GM12878 (cell line): ENCODE measurements at regions not wholly inside any gene's neighbourhood (a gene's known extent, or its start where the extent isn't known, plus 50 kb on each side); places are given as distances from the start of the nearest gene placed in this dataset.

Experiments
- ATAC-seq: fragments of 200-7000 bp; cut with Tn5 transposase; 3 replicates; pipeline ENCODE4 v1.9.1; 2020; ENCODE audit warnings: mild to moderate bottlenecking, moderate library complexity
- BruUV-seq: library from RNA; stranded (reverse); fragments of 400-500 nt; replicated peaks from 2 replicates; lab custom pipeline; 2021; lab: Mats Ljungman, UMichigan
- CTCF ChIA-PET: fragments of 300-600 bp; sonication (Branson Sonifier 250); formaldehyde crosslinking; extraction: SDS; loops from one replicate; lab custom pipeline; 2021; ENCODE audit warnings: inconsistent platforms; lab: Yijun Ruan, JAX
- POLR2A ChIA-PET: fragments of 350-600 bp; formaldehyde crosslinking; extraction: SDS; loops from one replicate; lab custom pipeline; 2021; ENCODE audit warnings: inconsistent platforms; lab: Charles Lee
- RAD21 ChIA-PET: fragments of 300-600 bp; sonication (Branson Sonifier 250); formaldehyde crosslinking; loops from one replicate; lab custom pipeline; 2023; ENCODE audit warnings: antibody characterized with exemption; ENCODE audit not compliant: unreplicated experiment; lab: Charles Lee
- SMC1A ChIA-PET: fragments of 300-600 bp; sonication (Branson Sonifier 250); formaldehyde crosslinking; loops from one replicate; lab custom pipeline; 2023; ENCODE audit not compliant: unreplicated experiment, uncharacterized antibody; lab: Charles Lee
- DNase-seq: peaks from one replicate; pipeline ENCODE4 v3.0.0-alpha.2; 2011; ENCODE audit warnings: low read depth, low spot score
- FAIRE-seq: peaks from 3 replicates; lab custom pipeline; 2011; peaks lifted over from hg19 to GRCh38; lab: Jason Lieb, UNC
- H2AFZ ChIP-seq: 2 replicates; pipeline ENCODE4 v1.6.0; 2011; ENCODE audit warnings: low read depth, low read length, control low read depth; ENCODE audit not compliant: control insufficient read depth
- H3K27ac ChIP-seq: 2 replicates; pipeline ENCODE4 v1.5.1; 2011; ENCODE audit warnings: control low read depth; ENCODE audit not compliant: control insufficient read depth, insufficient read depth
- H3K27me3 ChIP-seq, 2 experiments: replicated peaks in 1 of 2; 2 replicates each; pipeline versions ENCODE4 v1.6.0 to v1.6.1; 2011; ENCODE audit warnings: low read length in 1 of 2; ENCODE audit not compliant: control insufficient read depth in 2 of 2, insufficient read depth in 2 of 2
- H3K36me3 ChIP-seq, 2 experiments: 2 replicates each; pipeline ENCODE4 v1.5.1; 2011; ENCODE audit warnings: low read length in 1 of 2; ENCODE audit not compliant: control insufficient read depth in 2 of 2, insufficient read depth in 2 of 2
- H3K4me1 ChIP-seq: 2 replicates; pipeline ENCODE4 v1.6.1; 2011; ENCODE audit warnings: mild to moderate bottlenecking, low read length, moderate library complexity, mixed read lengths; ENCODE audit not compliant: control insufficient read depth, insufficient read depth
- H3K4me2 ChIP-seq: 2 replicates; pipeline ENCODE4 v1.6.0; 2011; ENCODE audit warnings: control low read depth; ENCODE audit not compliant: control insufficient read depth, insufficient read depth
- H3K4me3 ChIP-seq: fragments of 200-600 bp; sonication (generic); 2 replicates; pipeline ENCODE4 v1.5.1; 2016
- H3K79me2 ChIP-seq: 2 replicates; pipeline ENCODE4 v1.6.0; 2011; ENCODE audit warnings: low read length; ENCODE audit not compliant: control insufficient read depth, insufficient read depth
- H3K9ac ChIP-seq: 2 replicates; pipeline ENCODE4 v1.8.0; 2011; ENCODE audit warnings: low read length, control low read depth, mixed read lengths; ENCODE audit not compliant: control insufficient read depth, insufficient read depth
- H3K9me3 ChIP-seq: replicated peaks from 3 replicates; pipeline ENCODE4 v1.5.1; 2011; ENCODE audit warnings: mild to moderate bottlenecking, low read length; ENCODE audit not compliant: control insufficient read depth, insufficient read depth
- H4K20me1 ChIP-seq: 2 replicates; pipeline ENCODE4 v1.6.0; 2011; ENCODE audit not compliant: control insufficient read depth, insufficient read depth
- ESRRA ChIP-seq: IDR thresholded peaks from 2 replicates; pipeline ENCODE4 v1.6.1; 2012; ENCODE audit warnings: mild to moderate bottlenecking, low read length, improper control_type of control experiment
- FOS ChIP-seq: IDR thresholded peaks from 3 replicates; pipeline ENCODE4 v1.6.1; 2011; ENCODE audit warnings: borderline replicate concordance; ENCODE audit not compliant: insufficient read length; ENCODE audit errors: extremely low read depth
- FOXM1 ChIP-seq: IDR thresholded peaks from 2 replicates; pipeline ENCODE4 v1.6.1; 2012; ENCODE audit warnings: low read depth, mild to moderate bottlenecking, inconsistent platforms, low read length, moderate library complexity
- IKZF2 ChIP-seq, 2 experiments: fragments of 450-650 bp; IDR thresholded peaks; 2 replicates each; pipeline ENCODE4 v1.6.1; 2017; ENCODE audit warnings: mild to moderate bottlenecking in 2 of 2, moderate library complexity in 2 of 2
- IRF4 ChIP-seq: IDR thresholded peaks from 2 replicates; pipeline ENCODE4 v1.6.1; 2011; ENCODE audit warnings: low read depth, low read length
- MTA2 ChIP-seq: fragments of 450-650 bp; IDR thresholded peaks from 2 replicates; pipeline ENCODE4 v1.6.1; 2016; ENCODE audit warnings: low read depth, mild to moderate bottlenecking, moderate library complexity
- NFYB ChIP-seq: IDR thresholded peaks from 2 replicates; pipeline ENCODE4 v1.6.1; 2011; ENCODE audit warnings: low read depth, mild to moderate bottlenecking, low read length, improper control_type of control experiment, moderate library complexity; ENCODE audit not compliant: insufficient read depth
- NR2C1 ChIP-seq: fragments of 450-650 bp; IDR thresholded peaks from 2 replicates; pipeline ENCODE4 v1.6.1; 2017; ENCODE audit warnings: antibody characterized with exemption, mild to moderate bottlenecking, moderate library complexity
- RAD51 ChIP-seq: fragments of 450-650 bp; IDR thresholded peaks from 2 replicates; pipeline ENCODE4 v1.6.1; 2016; ENCODE audit warnings: moderate library complexity, mild to moderate bottlenecking, inconsistent platforms
- SUZ12 ChIP-seq: fragments of 200-600 bp; sonication (generic); IDR thresholded peaks from one replicate; pipeline ENCODE4 v1.6.1; 2018; ENCODE audit warnings: antibody characterized with exemption, mild to moderate bottlenecking; ENCODE audit not compliant: unreplicated experiment
- TARDBP ChIP-seq: IDR thresholded peaks from 2 replicates; pipeline ENCODE4 v1.6.1; 2016; ENCODE audit warnings: borderline replicate concordance
- YBX1 ChIP-seq: fragments of 450-650 bp; IDR thresholded peaks from 2 replicates; pipeline ENCODE4 v1.6.1; 2016; ENCODE audit warnings: antibody characterized with exemption
- YY1 ChIP-seq: IDR thresholded peaks from 2 replicates; pipeline ENCODE4 v1.6.1; 2011; ENCODE audit warnings: low read depth, mild to moderate bottlenecking, low read length
- WGBS: methylation state at CpG from one replicate; pipeline ENCODE4 v1.1.6; 2016; ENCODE audit warnings: low lambda C conversion rate; ENCODE audit not compliant: insufficient replicate concordance, insufficient coverage; ENCODE audit errors: missing lambda C conversion rate; 5-methylcytosine and 5-hydroxymethylcytosine counted together
- in situ Hi-C: fragments of 300-500 bp; cut with MboI; formaldehyde crosslinking; loops from 9 replicates; pipeline ENCODE4 v1.14.3; 2018; ENCODE audit warnings: mixed read lengths
- intact Hi-C: fragments of 100-400 bp; cut with micrococcal nuclease; formaldehyde crosslinking; loops from one replicate; pipeline ENCODE4 v1.14.2; 2022; ENCODE audit not compliant: unreplicated experiment
- TF ChIP-seq, protein P1 (sequence below): fragments of 450-650 bp; IDR thresholded peaks from 2 replicates; pipeline ENCODE4 v1.6.1; 2017; ENCODE audit warnings: low read depth, mild to moderate bottlenecking, moderate library complexity
- TF ChIP-seq, protein P2 (sequence below): IDR thresholded peaks from 2 replicates; pipeline ENCODE4 v1.6.1; 2012; ENCODE audit warnings: low read depth, low read length, improper control_type of control experiment
- TF ChIP-seq, protein P3 (sequence below): fragments of 450-650 bp; formaldehyde crosslinking; IDR thresholded peaks from 2 replicates; pipeline ENCODE4 v1.4.0; 2020; ENCODE audit warnings: mild to moderate bottlenecking, moderate library complexity

DNA sequence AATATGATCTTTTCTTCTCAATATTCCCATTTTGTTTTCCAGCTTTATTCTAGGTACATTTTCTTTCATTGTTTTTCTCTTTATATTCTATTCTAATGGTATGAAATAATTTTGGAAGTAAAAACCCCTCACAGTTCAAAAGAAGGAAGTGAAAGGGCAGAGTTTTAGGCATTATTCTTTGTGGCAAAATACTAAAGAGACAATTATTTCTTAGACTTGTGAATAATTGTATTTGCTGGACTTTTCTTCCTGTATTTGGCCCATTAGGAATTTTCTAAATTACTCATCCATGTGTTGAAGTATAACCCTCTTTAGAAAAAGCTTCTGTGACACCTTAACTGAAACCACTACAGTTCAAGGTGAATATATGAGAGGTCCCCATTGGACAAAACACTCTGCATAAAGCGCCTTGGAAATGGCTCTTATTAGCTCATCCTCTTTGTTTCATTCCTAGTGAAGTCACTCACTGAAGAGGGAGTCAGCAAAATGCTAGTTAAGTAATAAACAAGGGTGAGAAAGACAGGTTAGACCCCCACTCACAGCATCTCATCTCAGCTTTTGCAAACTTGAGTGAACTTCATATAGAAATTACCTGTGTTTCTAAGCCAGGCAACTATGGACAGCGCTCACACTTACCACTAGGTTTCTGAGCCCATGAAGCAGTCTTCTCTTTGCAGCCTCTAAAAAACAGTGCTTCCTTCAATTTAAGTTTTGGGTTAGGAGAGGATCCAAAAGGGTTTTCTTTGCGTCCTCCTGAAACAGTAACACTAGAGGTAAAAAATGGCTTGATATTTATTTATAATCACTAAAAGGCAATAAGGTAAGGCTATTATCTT lies 327.5 kb downstream of the ARPP21 start:
- no peak for DNase-seq
- intact Hi-C loops (loop anchor here (1.0 to 10.0 kb wide), 3 partner anchors 574 to 898 kb away; no protein-coding TSS in a partner anchor), in situ Hi-C loops (loop anchor here (5.0 kb wide), 1 partner anchor 730 kb away; no protein-coding TSS in a partner anchor)
- SMC1A ChIA-PET: interaction anchor here (1.0 to 3.0 kb wide), 3 partner anchors 19 to 734 kb away, joined by 3 to 13 read pairs (median 9); no protein-coding TSS in a partner anchor
- BruUV-seq: no TSS peak
- RAD21 ChIA-PET: interaction anchor here (1.0 to 1.7 kb wide), 3 partner anchors 574 to 992 kb away, joined by 3 to 6 read pairs (median 5); no protein-coding TSS in a partner anchor
- no peaks in the 10 kb centered on the region for H3K36me3 ChIP-seq
- H3K9me3 ChIP-seq: no peaks in the 10 kb centered on the region
- no peak overlapping the region for H3K4me2 ChIP-seq
- no peaks in the 10 kb centered on the region for H3K4me1 ChIP-seq
- H4K20me1 ChIP-seq: no peaks in the 10 kb centered on the region
- POLR2A ChIA-PET: no interaction called here
- WGBS: 14% methylated on average over 3 of the region's 3 CpGs
- H3K27ac ChIP-seq: no peak overlapping the region
- no peak overlapping the region for H3K9ac ChIP-seq
- no peak overlapping the region for H2AFZ ChIP-seq
- ATAC-seq: peak; percentile 71
- FAIRE-seq: no peak
- CTCF ChIA-PET: interaction anchor here (1.0 to 2.3 kb wide), 9 partner anchors 13 to 902 kb away, joined by 3 to 22 read pairs (median 3); no protein-coding TSS in a partner anchor
- no peaks in the 10 kb centered on the region for H3K79me2 ChIP-seq
- no peak overlapping the region for H3K4me3 ChIP-seq
- no peaks in the 10 kb centered on the region for H3K27me3 ChIP-seq
- TF ChIP-seq YBX1: no peak
- peak; percentile 46 to 59; a peak in 3 of 4 replicates for TF ChIP-seq IKZF2 (IDR thresholded peaks at IDR 0.05)
- TF ChIP-seq FOXM1: no peak
- TF ChIP-seq, protein P1, sequence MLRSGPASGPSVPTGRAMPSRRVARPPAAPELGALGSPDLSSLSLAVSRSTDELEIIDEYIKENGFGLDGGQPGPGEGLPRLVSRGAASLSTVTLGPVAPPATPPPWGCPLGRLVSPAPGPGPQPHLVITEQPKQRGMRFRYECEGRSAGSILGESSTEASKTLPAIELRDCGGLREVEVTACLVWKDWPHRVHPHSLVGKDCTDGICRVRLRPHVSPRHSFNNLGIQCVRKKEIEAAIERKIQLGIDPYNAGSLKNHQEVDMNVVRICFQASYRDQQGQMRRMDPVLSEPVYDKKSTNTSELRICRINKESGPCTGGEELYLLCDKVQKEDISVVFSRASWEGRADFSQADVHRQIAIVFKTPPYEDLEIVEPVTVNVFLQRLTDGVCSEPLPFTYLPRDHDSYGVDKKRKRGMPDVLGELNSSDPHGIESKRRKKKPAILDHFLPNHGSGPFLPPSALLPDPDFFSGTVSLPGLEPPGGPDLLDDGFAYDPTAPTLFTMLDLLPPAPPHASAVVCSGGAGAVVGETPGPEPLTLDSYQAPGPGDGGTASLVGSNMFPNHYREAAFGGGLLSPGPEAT: 0 out of 2 replicates have a peak, but pooled peaks have one; percentile 24
- TF ChIP-seq YY1: no peak
- TF ChIP-seq TARDBP: no peak
- no peak for TF ChIP-seq RAD51
- TF ChIP-seq, protein P2, sequence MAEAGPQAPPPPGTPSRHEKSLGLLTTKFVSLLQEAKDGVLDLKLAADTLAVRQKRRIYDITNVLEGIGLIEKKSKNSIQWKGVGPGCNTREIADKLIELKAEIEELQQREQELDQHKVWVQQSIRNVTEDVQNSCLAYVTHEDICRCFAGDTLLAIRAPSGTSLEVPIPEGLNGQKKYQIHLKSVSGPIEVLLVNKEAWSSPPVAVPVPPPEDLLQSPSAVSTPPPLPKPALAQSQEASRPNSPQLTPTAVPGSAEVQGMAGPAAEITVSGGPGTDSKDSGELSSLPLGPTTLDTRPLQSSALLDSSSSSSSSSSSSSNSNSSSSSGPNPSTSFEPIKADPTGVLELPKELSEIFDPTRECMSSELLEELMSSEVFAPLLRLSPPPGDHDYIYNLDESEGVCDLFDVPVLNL: no peak
- no peak for TF ChIP-seq SUZ12
- no peak for TF ChIP-seq NFYB
- TF ChIP-seq, protein P3, sequence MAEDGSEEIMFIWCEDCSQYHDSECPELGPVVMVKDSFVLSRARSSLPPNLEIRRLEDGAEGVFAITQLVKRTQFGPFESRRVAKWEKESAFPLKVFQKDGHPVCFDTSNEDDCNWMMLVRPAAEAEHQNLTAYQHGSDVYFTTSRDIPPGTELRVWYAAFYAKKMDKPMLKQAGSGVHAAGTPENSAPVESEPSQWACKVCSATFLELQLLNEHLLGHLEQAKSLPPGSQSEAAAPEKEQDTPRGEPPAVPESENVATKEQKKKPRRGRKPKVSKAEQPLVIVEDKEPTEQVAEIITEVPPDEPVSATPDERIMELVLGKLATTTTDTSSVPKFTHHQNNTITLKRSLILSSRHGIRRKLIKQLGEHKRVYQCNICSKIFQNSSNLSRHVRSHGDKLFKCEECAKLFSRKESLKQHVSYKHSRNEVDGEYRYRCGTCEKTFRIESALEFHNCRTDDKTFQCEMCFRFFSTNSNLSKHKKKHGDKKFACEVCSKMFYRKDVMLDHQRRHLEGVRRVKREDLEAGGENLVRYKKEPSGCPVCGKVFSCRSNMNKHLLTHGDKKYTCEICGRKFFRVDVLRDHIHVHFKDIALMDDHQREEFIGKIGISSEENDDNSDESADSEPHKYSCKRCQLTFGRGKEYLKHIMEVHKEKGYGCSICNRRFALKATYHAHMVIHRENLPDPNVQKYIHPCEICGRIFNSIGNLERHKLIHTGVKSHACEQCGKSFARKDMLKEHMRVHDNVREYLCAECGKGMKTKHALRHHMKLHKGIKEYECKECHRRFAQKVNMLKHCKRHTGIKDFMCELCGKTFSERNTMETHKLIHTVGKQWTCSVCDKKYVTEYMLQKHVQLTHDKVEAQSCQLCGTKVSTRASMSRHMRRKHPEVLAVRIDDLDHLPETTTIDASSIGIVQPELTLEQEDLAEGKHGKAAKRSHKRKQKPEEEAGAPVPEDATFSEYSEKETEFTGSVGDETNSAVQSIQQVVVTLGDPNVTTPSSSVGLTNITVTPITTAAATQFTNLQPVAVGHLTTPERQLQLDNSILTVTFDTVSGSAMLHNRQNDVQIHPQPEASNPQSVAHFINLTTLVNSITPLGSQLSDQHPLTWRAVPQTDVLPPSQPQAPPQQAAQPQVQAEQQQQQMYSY (CRISPR knock-in tag): no peak
- no peak for TF ChIP-seq ESRRA
- peak; percentile 94 for TF ChIP-seq MTA2
- TF ChIP-seq IRF4: no peak
- no peak for TF ChIP-seq NR2C1
- TF ChIP-seq FOS: no peak
